ENCODE measurements at regions not wholly inside any gene's neighbourhood (a gene's known extent, or its start where the extent isn't known, plus 50 kb on each side); places are given as distances from the start of the nearest gene placed in this dataset.

- TF ChIP-seq POLR2AphosphoS5 (IDR thresholded peaks at IDR 0.05; ENCODE audit: low read depth) (no peak), CTCF (IDR thresholded peaks at IDR 0.05; ENCODE audit: insufficient read depth, low read length) (no peak), REST (IDR thresholded peaks at IDR 0.05; ENCODE audit: insufficient replicate concordance, low read depth) (no peak)
These were observed 53.0 kb upstream of the ADTRP start for GRCh38 chr6:11831653-11832052.

All from HL-60 (cell line).